PFSK-1 (cell line): ENCODE measurements at regions not wholly inside any gene's neighbourhood (a gene's known extent, or its start where the extent isn't known, plus 50 kb on each side); places are given as distances from the start of the nearest gene placed in this dataset.

Experiments
- FOXP2 ChIP-seq: optimal IDR thresholded peaks from 2 replicates; pipeline ENCODE3; 2011; ENCODE audit warnings: borderline replicate concordance, control low read depth, inconsistent platforms; ENCODE audit not compliant: insufficient read depth; ENCODE audit errors: extremely low read length, extremely low read depth
- POLR2AphosphoS5 ChIP-seq: IDR thresholded peaks from 2 replicates; pipeline ENCODE4 v1.6.1; 2012; ENCODE audit warnings: low read depth, mild to moderate bottlenecking, control low read depth, low read length, moderate library complexity
- SIN3A ChIP-seq: IDR thresholded peaks from 2 replicates; pipeline ENCODE4 v1.6.1; 2012; ENCODE audit warnings: mild to moderate bottlenecking, low read length, moderate library complexity, borderline replicate concordance; ENCODE audit not compliant: insufficient read depth
- TAF1 ChIP-seq: IDR thresholded peaks from 2 replicates; pipeline ENCODE4 v1.6.1; 2012; ENCODE audit warnings: low read length, control low read depth, borderline replicate concordance; ENCODE audit not compliant: insufficient read depth
- TF ChIP-seq, protein P1 (sequence below), 2 experiments: IDR thresholded peaks; 2 replicates each; pipeline versions ENCODE4 v1.6.1 to v1.8.0; 2011 to 2012; ENCODE audit warnings: low read depth in 2 of 2, low read length in 2 of 2, control low read depth in 1 of 2, inconsistent platforms in 1 of 2, mild to moderate bottlenecking in 1 of 2, moderate library complexity in 1 of 2; ENCODE audit not compliant: insufficient read depth in 1 of 2

DNA sequence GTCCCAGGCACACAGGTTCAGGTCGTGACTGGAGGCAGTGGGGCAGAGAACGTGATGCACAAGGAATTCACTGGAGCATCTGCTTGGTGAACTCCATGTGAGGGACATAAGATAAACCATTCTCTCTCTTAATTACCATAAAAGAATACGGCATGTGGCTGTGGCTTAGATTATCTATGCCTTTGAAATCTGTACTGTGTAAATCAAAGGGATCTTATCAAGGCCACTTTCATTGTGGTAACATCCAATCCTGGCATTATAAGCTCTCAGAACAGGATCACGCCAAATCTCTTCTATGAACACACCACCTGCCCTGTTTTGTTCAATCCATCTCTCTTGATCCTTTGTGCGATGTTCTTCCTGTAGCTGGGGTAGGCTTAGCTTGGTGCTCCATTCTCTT is 192.3 kb downstream of the SPATA18 start:
- TF ChIP-seq POLR2AphosphoS5 (no peak), TAF1 (no peak), SIN3A (no peak)
- TF ChIP-seq, protein P1, sequence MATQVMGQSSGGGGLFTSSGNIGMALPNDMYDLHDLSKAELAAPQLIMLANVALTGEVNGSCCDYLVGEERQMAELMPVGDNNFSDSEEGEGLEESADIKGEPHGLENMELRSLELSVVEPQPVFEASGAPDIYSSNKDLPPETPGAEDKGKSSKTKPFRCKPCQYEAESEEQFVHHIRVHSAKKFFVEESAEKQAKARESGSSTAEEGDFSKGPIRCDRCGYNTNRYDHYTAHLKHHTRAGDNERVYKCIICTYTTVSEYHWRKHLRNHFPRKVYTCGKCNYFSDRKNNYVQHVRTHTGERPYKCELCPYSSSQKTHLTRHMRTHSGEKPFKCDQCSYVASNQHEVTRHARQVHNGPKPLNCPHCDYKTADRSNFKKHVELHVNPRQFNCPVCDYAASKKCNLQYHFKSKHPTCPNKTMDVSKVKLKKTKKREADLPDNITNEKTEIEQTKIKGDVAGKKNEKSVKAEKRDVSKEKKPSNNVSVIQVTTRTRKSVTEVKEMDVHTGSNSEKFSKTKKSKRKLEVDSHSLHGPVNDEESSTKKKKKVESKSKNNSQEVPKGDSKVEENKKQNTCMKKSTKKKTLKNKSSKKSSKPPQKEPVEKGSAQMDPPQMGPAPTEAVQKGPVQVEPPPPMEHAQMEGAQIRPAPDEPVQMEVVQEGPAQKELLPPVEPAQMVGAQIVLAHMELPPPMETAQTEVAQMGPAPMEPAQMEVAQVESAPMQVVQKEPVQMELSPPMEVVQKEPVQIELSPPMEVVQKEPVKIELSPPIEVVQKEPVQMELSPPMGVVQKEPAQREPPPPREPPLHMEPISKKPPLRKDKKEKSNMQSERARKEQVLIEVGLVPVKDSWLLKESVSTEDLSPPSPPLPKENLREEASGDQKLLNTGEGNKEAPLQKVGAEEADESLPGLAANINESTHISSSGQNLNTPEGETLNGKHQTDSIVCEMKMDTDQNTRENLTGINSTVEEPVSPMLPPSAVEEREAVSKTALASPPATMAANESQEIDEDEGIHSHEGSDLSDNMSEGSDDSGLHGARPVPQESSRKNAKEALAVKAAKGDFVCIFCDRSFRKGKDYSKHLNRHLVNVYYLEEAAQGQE (IDR thresholded peaks at IDR 0.05; ENCODE audit: insufficient read depth in 1 of 2, low read depth in 2 of 2, low read length in 2 of 2), result no peak

DNA sequence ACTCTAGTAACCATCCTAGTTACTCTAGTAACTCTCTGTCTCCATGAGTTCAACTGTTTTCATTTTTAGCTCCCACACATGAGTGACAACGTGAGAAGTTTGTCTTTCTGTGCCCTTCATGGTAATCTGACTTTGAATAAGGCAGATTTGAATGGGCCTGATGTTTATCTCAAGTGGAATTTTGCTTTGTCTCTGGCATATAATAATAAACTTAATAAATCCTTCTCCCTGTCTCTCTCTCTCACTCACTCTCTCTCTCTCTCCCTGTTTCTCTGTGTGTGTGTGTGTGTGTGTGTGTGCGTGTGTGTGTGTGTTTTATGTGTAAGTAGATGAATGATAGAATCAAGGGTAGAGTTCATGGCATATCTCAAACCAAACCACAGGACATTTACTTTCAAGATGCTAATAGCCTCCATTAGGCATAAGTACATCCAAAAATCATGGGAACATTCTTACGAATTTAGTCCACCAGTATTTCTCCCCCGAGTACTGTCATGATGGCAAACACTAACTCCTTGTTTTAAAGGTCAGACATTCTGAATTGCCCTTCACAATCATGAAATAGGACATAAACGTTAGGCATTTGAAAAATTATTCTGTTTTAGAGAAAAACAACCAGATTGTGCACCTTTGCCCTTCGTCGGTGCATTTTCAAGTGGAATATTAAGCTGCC is 193.1 kb downstream of the SPATA18 start:
- TF ChIP-seq SIN3A (no peak), FOXP2 (no peak), TAF1 (no peak), POLR2AphosphoS5 (no peak)
- TF ChIP-seq, protein P1 (IDR thresholded peaks at IDR 0.05; ENCODE audit: insufficient read depth in 1 of 2, low read depth in 2 of 2, low read length in 2 of 2), result no peak

DNA sequence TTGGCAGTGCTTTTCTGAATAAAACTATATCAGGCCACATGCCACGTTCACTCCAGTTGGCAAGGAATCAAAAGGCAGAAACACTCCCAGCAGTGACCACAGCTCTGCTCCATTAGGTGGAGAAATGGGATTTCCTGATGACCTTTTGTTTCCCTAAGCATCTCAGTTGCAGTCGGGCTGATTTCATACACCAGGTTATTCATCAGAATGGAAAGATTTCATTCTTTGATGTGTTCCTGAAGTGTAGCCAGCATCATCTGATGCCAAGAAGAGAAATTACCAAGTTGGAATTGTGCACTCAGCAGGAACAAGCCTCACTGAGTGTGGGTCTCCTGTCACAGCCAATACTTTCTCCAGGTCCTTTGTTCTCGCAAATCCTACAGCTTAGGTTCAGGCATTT is 193.7 kb downstream of the SPATA18 start:
- TF ChIP-seq, protein P1 (IDR thresholded peaks at IDR 0.05; ENCODE audit: insufficient read depth in 1 of 2, low read depth in 2 of 2, low read length in 2 of 2), result 0 out of 4 replicates have a peak, but pooled peaks of 1 of the 2 experiments have one; percentile 37
- TF ChIP-seq POLR2AphosphoS5, result no peak

DNA sequence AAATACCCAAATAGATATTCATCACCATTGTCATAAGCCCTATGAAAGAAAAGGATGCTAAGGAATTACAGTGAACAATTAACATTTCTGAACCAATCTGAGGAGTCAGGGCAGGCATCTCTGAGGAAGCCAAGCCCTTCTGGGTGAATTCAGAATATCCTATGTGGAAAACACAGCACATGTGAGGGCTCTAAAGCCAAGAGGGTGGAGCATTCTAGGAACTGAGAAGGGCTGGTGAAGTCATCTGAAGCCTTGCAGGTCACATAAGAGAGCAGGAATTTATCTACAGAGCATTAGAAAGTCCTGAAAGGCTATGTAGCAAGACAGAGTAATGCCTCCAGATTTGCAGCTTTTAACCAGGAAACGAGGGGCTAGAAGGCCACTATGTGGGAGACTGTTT is 195.7 kb downstream of the SPATA18 start:
- no peak for TF ChIP-seq SIN3A

DNA sequence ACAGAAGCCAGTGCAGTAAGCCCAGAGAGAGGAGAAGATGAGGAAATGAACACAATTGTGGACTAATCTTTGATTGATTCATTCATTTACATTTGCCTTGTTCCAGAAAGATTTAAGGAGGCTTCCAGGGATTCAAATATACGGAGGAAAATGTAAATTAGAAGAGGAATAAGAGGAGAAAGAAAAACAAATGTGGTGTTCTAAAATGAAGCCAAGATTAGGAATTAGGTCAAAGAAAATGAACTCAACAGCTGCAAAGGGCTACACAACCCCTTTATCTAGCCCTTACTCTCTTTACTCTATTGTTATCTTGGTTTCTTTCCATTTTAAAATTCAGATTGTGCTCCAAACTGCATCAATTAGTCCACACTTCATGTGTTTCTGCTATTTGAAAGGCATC is 196.8 kb downstream of the SPATA18 start:
- TF ChIP-seq, protein P1 (IDR thresholded peaks at IDR 0.05; ENCODE audit: insufficient read depth in 1 of 2, low read depth in 2 of 2, low read length in 2 of 2), result no peak
- TF ChIP-seq TAF1, result no peak
- TF ChIP-seq FOXP2, result no peak
- TF ChIP-seq POLR2AphosphoS5, result no peak
- TF ChIP-seq SIN3A, result no peak
